H4 (cell line): ENCODE measurements at regions not wholly inside any gene's neighbourhood (a gene's known extent, or its start where the extent isn't known, plus 50 kb on each side); places are given as distances from the start of the nearest gene placed in this dataset.
"Not testable (repeated sequence)": the region's sequence is repeated elsewhere in the genome, so short reads cannot be mapped to it uniquely, and the experiment has no call there.

Source experiments
- DNase-seq: peaks from one replicate; pipeline ENCODE4 v3.0.0-alpha.2; 2015; ENCODE audit warnings: low spot score

GRCh38 chr3:110938629-110939028, 133.0 kb upstream of the NECTIN3 start:
- DNase-seq, result no peak

- no peak for DNase-seq
Measured at GRCh38 chr3:110940055-110940454, 131.6 kb upstream of the NECTIN3 start.

- DNase-seq, result no peak
Measured at GRCh38 chr3:110944782-110945181, 126.8 kb upstream of the NECTIN3 start.

- DNase-seq, result no peak
Measured at GRCh38 chr3:110946810-110947209, 124.8 kb upstream of the NECTIN3 start.

GRCh38 chr3:110949194-110949593, 122.4 kb upstream of the NECTIN3 start:
- DNase-seq, result not testable (repeated sequence)

GRCh38 chr3:110955301-110955880, 116.2 kb upstream of the NECTIN3 start:
- DNase-seq, result no peak

GRCh38 chr3:110956081-110956480, 115.5 kb upstream of the NECTIN3 start:
- no peak for DNase-seq

- DNase-seq, result no peak
Measured at GRCh38 chr3:110957247-110958025, 114.2 kb upstream of the NECTIN3 start.

- DNase-seq, result no peak
Measured at GRCh38 chr3:110958313-110959147, 113.1 kb upstream of the NECTIN3 start.

GRCh38 chr3:110965976-110966375, 105.6 kb upstream of the NECTIN3 start:
- no peak for DNase-seq

- no peak for DNase-seq
Measured at GRCh38 chr3:110966966-110967663, 104.5 kb upstream of the NECTIN3 start.

GRCh38 chr3:110968076-110968475, 103.5 kb upstream of the NECTIN3 start:
- DNase-seq, result no peak

GRCh38 chr3:110969229-110970211, 102.1 kb upstream of the NECTIN3 start:
- DNase-seq, result no peak

- peak; percentile 60 for DNase-seq
Measured at GRCh38 chr3:110971010-110971601, 100.5 kb upstream of the NECTIN3 start.

- no peak for DNase-seq
Measured at GRCh38 chr3:110973263-110973895, 98.2 kb upstream of the NECTIN3 start.

GRCh38 chr3:110974902-110975301, 96.7 kb upstream of the NECTIN3 start:
- DNase-seq, result no peak

- no peak for DNase-seq
Measured at GRCh38 chr3:110984456-110985250, 87.0 kb upstream of the NECTIN3 start.

- DNase-seq, result no peak
Measured at GRCh38 chr3:110989446-110989845, 82.2 kb upstream of the NECTIN3 start.
